Left colon (tissue), 2 donors: ENCODE measurements at regions not wholly inside any gene's neighbourhood (a gene's known extent, or its start where the extent isn't known, plus 50 kb on each side); places are given as distances from the start of the nearest gene placed in this dataset.

Experiments
- ATAC-seq: fragments of 200-7000 bp; cut with Tn5 transposase; one replicate; pipeline ENCODE4 v1.9.1; 2020; ENCODE audit warnings: mild to moderate bottlenecking, moderate library complexity
- DNase-seq, 2 donors: peaks; one replicate each; pipeline ENCODE4 v3.0.0-alpha.2; 2020
- intact Hi-C, 2 donors: fragments of 100-400 bp; cut with DNase I in 1 of 2; cut with micrococcal nuclease in 1 of 2; formaldehyde crosslinking; loops; one replicate each; pipeline versions ENCODE4 v1.11.2 to v1.14.0; 2022; cut with DNase I, micrococcal nuclease
- donor health status: DM: no; HTN: no; CAD: no.
- donor health status: DM: yes; HTN: yes; CAD: no.

DNA sequence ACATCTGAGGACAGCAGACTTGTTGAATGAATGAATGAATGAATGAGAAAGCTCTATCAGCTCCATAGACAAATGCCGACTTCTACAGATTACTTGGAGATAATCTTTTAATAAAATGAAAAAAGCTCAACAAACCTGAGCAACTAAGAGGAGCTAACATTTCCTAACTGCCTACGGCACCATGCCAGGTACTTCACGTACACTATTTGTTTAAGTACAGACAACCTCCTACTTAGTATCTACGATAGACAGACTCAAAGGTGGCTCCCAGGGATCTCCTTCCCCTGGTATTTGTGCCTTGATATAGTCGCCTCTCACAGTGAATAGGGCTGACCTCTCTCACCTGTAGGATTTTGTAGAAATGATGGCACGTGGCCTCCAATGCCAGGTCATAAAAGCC lies 412.2 kb upstream of the FAT1 start:
- ATAC-seq (no peak), DNase-seq (no peak)
- intact Hi-C loops, result no loop called here

DNA sequence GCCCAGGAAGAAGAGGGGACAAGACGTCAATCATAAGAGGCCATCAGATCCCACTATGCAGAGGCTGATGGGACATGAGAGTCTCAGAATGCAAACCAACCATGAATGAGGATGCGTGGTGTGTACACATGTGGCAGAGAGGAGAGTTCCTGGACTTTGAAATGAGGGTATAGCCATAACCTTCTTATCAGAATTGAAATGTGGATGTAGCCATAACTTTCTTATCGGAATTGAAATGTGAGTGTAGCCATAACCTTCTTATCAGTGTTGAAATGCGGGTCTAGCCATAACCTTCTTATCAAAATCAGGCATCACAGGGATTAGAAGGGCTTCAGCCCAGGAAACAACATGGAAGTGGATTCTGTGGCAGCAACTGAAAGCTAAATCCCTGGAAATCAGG lies 415.5 kb upstream of the FAT1 start:
- intact Hi-C loops, result no loop called here
- peak; percentile 98 for ATAC-seq
- DNase-seq, result no peak

DNA sequence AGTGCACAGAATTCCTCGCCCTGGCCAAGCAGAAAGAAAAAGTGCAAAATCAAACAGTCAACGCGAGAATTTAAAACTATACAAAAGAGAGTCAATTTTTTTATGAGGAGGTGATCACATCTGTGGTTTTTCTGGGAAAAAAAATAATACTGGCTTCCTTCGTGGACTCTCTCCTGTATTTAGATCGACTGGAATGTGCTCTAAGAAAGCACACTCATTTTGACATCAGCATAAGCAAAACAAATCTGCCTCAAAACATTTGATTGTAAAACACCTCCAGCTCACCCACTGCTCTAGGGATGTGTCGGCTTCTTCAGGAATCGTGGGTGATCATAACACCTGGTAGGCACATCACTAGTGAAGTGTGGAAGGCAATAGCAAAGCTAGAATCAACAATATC lies 417.4 kb upstream of the FAT1 start:
- ATAC-seq (no peak), DNase-seq (no peak)
- intact Hi-C loops, result no loop called here

- DNase-seq (no peak), ATAC-seq (no peak)
- intact Hi-C loops, result no loop called here
Measured at GRCh38 chr4:187149229-187149945, 425.7 kb upstream of the FAT1 start.

- DNase-seq (no peak), ATAC-seq (no peak)
- intact Hi-C loops, result no loop called here
Measured at GRCh38 chr4:187157380-187157958, 433.8 kb upstream of the FAT1 start.

- ATAC-seq, result no peak
Measured at GRCh38 chr4:187158003-187158402, 434.3 kb upstream of the FAT1 start.

GRCh38 chr4:187160486-187160885 lies 436.8 kb upstream of the FAT1 start:
- no peak for ATAC-seq
- intact Hi-C loops, result no loop called here
- DNase-seq, result no peak

More at GRCh38 chr4:187158003-187158402, 434.3 kb upstream of the FAT1 start:
- intact Hi-C loops, result no loop called here
- no peak for DNase-seq

DNA sequence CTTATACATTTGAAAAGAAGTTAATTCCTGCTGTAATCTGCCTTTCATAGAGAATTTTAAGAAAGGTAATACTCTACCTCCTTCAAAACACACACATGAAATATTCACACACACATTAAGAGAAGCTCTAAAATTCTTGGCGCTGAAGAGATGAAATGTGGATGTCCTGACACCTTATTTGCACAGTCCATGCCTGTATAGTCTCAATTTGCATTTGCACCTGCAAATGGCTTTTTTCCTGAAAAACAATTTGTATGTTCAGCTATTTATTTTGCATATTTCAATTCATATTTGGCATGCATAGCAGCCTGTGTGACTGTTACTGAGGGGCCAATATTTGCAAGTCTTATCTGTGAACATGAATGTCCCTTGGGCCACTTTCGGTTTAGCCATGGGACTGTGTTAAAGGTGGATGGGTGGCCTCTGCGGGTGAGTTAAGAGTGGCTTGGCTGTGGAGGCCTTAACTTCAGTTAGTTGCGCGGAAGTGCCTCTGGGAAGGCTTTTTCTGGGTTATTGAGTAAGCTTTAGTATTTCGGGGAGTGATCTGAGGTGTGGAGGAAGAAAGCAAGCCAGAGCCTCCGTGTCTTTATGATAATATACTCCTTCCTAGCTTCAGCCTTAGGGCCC lies 443.3 kb upstream of the FAT1 start:
- peak; percentile 92 for ATAC-seq
- intact Hi-C loops, result no loop called here

DNA sequence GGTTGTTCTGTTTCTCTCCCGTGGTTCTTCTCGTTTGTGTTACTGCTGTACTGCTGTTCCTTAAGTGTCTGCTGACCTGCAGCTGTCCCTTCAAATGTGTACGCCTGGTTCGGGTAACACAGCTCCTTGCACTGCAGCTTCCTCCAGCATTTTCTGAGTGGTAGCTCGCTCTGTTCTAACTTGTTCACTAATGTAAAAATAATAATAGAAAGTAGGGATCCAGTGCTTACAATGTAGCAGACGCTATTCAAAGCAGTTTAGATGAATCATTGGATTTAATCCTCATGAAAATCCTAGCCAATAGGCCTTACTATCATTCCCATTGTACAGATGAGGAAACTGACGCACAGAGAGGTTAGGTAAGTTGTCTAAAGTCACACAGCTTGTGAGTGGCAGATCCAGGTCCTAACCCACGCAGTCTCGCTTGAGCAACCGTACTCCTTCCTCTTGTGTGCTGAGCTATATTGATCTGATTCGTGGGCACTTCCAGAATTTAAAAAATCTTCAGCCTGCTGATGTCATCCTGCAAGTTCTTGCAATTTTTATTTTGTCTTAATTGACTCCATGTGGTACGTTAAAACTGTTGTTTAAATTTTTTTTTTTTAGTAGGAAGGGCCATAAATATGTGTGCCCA lies 448.2 kb upstream of the FAT1 start:
- ATAC-seq, result peak; percentile 14
- intact Hi-C loops, result no loop called here
- DNase-seq, result no peak

More for the DNA sequence above, 443.3 kb upstream of the FAT1 start:
- DNase-seq, result peak; percentile 36 to 44

DNA sequence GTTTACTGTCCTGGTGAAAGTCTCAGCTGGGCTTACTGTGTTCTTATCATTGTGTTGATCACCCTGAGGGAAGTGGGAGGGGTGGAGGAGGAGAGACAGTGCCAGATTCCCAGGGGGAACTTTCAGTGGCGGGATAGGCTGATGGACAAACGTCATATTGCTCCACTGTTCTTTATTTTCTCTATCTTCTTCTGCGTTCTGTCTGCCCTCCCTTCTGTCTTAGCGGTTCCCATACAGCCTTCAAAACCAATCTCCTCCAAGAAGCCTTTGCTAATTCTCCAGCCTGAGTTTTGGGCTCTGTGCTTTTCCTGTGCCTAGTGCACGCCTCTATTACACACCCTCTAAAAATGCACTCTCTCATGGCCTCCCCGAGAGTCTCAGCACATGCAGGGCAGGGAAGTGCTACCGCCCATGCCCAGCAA lies 448.7 kb upstream of the FAT1 start:
- intact Hi-C loops, result no loop called here
- DNase-seq (peak; percentile 13 to 40), ATAC-seq (peak; percentile 90)

DNA sequence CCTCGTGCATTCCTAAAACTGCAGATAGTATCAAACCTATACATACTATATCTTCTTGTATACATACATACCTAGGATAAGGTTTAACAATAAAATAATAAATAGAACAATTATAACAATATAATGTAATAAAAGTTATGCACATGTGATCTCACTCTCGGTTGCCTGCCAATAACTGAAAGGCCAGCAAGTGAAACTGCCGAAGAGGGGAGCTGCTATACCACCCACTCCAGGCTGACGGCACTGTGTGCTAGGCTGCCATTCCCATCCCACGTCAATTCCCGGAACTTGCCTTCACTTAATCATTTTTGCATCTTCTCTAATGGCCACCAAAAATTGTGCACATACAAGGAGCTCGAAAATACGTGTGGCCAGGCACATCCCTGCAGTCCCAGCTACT lies 451.1 kb upstream of the FAT1 start:
- intact Hi-C loops, result no loop called here
- DNase-seq (peak; percentile 29 to 38), ATAC-seq (peak; percentile 75)

GRCh38 chr4:187175197-187175596 lies 451.5 kb upstream of the FAT1 start:
- ATAC-seq, result no peak
- intact Hi-C loops, result no loop called here
- no peak for DNase-seq

DNA sequence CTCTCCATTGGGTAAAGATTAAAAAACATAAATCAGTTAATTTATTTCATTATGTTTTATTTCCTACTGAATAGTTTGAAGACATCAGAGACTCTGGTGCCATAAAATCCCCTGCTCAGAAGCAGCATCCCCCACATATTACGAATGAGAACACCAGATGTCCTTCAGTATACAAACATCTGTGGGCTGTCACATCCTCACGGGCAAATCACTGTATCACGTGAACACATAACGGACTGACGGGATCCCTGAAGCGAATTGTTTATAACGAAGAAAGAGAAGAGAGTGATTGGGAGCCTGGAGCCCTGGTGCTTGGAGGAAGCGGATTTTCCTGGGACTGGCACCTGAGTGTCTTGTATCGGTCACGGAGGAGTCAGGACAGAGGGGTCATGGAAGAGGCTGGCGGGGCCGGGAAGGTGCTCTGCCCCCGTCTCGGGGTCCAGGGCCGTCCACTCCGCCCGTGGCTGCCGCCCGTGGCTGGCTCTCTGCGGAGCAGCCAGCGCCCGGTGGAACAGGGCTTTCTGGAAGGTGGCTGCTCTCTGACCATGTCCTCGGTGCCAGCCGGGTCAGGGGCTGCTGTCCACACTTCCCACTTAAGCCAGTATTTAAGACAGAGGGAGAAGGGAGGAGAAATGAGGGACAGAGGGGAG lies 452.7 kb upstream of the FAT1 start:
- intact Hi-C loops, result no loop called here
- DNase-seq, result no peak
- ATAC-seq, result no peak

GRCh38 chr4:187178084-187178483 lies 454.4 kb upstream of the FAT1 start:
- intact Hi-C loops, result no loop called here
- peak; percentile 38 for ATAC-seq

DNA sequence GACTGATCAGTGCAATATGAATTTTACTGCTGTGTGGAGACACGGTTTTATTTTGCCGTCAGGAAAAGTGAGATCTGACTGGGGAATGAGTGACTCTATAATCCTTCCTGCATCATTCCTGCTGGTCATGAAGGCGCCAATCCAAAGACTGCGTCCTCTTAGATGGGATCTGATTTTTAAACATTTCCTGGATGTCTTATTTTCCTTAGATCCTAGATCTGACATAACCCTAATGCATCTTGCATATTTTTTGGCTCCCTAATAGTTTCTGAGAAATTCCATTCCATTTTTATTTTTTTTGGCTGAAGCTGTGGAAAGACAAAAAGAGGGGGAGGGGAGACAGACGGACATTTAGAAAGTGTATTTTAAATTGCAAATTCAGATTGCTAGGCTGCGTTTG lies 454.9 kb upstream of the FAT1 start:
- intact Hi-C loops, result no loop called here
- peak; percentile 39 for ATAC-seq
- no peak for DNase-seq

More at GRCh38 chr4:187178084-187178483, 454.4 kb upstream of the FAT1 start:
- no peak for DNase-seq

DNA sequence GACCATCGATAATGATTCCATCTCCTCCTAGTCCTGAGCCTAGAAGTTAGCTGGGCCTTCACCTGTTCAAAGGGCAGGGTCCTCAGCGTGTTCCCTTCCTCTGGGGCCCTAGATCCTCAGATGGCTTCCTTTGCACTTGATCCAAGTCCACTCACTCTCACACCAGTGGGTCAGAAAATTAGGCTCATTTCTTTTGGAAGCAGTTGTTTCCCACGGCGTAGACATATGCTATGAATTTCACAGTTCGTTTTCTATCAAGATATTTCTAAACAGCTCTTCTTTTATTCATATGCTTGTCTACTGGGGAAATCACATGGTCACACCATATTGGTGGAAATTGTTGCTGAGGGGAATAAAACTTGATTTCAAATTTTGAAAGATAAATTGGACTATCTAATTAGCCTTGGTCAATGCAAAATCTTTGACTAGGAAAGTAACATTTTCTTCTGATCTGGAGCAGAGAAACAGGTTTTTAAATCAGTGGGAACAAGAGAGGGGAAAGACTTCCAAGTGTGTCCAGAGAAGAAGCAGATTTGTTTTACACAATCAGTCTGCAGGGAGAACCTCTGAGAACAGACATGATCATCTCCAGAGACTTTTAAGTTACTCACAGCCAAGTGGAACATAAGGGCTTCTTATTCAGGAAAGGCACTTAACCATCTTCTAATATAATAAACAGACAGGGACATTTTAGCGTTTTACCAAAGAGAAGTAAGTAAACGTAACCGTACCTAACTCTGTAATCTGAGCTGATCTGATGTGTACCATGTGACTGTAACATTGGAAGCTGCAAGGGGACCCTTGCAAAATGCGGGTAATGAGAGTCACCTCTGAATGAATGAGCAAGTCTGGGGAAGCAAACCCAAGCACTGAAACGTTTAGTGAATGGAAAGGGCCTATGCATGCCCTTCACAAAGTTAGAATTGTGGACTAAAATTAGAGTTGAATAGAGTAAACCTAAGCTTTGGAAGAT lies 455.7 kb upstream of the FAT1 start:
- ATAC-seq, result no peak
- intact Hi-C loops, result no loop called here
- no peak for DNase-seq

- intact Hi-C loops, result no loop called here
- peak; percentile 52 for ATAC-seq
- no peak for DNase-seq
Measured at GRCh38 chr4:187181054-187181453, 457.4 kb upstream of the FAT1 start.

DNA sequence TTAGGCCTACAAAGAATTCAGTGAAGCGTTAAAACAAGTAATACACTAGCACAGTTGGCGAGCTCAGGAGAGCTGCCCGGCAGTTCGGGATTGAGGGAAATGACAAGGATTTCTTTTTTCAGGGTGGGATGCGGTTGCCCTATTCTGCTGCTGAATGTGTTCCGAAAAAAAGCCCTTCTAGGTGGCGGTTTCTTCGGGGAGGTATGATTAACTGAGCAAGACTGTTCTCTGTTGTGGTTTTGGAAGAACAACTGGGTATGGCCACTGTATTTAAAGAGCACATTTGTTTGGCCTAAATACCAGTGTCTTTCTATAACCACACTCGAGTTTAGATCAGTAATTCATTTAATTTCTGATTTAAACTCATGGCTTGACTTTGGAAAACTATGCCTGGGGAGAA lies 459.7 kb upstream of the FAT1 start:
- DNase-seq, result no peak
- ATAC-seq, result no peak
- intact Hi-C loops, result no loop called here
